ENCODE measurements at regions not wholly inside any gene's neighbourhood (a gene's known extent, or its start where the extent isn't known, plus 50 kb on each side); places are given as distances from the start of the nearest gene placed in this dataset.

- peaks cover 40% of the 10 kb centered on the region for H3K27me3 Mint-ChIP-seq
- ChIA-PET CTCF (interaction anchor here (0.5 kb wide), 1 partner anchor 97 kb away, joined by 4 read pairs; no protein-coding TSS in a partner anchor), POLR2A (no interaction called here)
- no peaks in the 10 kb centered on the region for H3K9me3 Mint-ChIP-seq
- H3K36me3 Mint-ChIP-seq (ENCODE audit: low read depth): no peaks in the 10 kb centered on the region
- H3K4me3 Mint-ChIP-seq: no peak overlapping the region
- no peak for DNase-seq
- H3K4me1 Mint-ChIP-seq: no peaks in the 10 kb centered on the region
- H3K27ac Mint-ChIP-seq: no peak overlapping the region
These were observed 95.2 kb upstream of the ANO1 start for GRCh38 chr11:69982690-69983570.

GRCh38 chr11:69983571-69983877 is 94.6 kb upstream of the ANO1 start:
- no peak for DNase-seq
- ChIA-PET CTCF (no interaction called here), POLR2A (no interaction called here)
- Mint-ChIP-seq H3K9me3 (no peaks in the 10 kb centered on the region), H3K27ac (no peak overlapping the region), H3K27me3 (peaks cover 46% of the 10 kb centered on the region), H3K4me3 (no peak overlapping the region), H3K36me3 (ENCODE audit: low read depth) (no peaks in the 10 kb centered on the region), H3K4me1 (no peaks in the 10 kb centered on the region)

- CTCF ChIA-PET: no interaction called here
- Mint-ChIP-seq H3K36me3 (ENCODE audit: low read depth) (no peaks in the 10 kb centered on the region), H3K9me3 (no peaks in the 10 kb centered on the region), H3K4me1 (no peaks in the 10 kb centered on the region), H3K27ac (no peak overlapping the region), H3K4me3 (no peak overlapping the region), H3K27me3 (peaks cover 50% of the 10 kb centered on the region)
- DNase-seq: no peak
- POLR2A ChIA-PET: no interaction called here
These were observed 94.1 kb upstream of the ANO1 start for GRCh38 chr11:69983897-69984438.

GRCh38 chr11:69984457-69985261 is 93.5 kb upstream of the ANO1 start:
- no peak for DNase-seq
- no peaks in the 10 kb centered on the region for H3K9me3 Mint-ChIP-seq
- H3K27ac Mint-ChIP-seq: no peak overlapping the region
- peaks cover 51% of the 10 kb centered on the region for H3K27me3 Mint-ChIP-seq
- no peak overlapping the region for H3K4me3 Mint-ChIP-seq
- no peaks in the 10 kb centered on the region for H3K4me1 Mint-ChIP-seq
- ChIA-PET POLR2A (no interaction called here), CTCF (no interaction called here)
- H3K36me3 Mint-ChIP-seq (ENCODE audit: low read depth): no peaks in the 10 kb centered on the region

GRCh38 chr11:69985331-69985640 is 92.8 kb upstream of the ANO1 start:
- CTCF ChIA-PET: no interaction called here
- Mint-ChIP-seq H3K27ac (no peak overlapping the region), H3K4me3 (no peak overlapping the region), H3K36me3 (ENCODE audit: low read depth) (no peaks in the 10 kb centered on the region), H3K27me3 (peaks cover 49% of the 10 kb centered on the region), H3K4me1 (no peaks in the 10 kb centered on the region), H3K9me3 (no peaks in the 10 kb centered on the region)
- DNase-seq: no peak
- POLR2A ChIA-PET: no interaction called here

GRCh38 chr11:69985641-69986439 is 92.3 kb upstream of the ANO1 start:
- H3K9me3 Mint-ChIP-seq: no peaks in the 10 kb centered on the region
- POLR2A ChIA-PET: no interaction called here
- H3K36me3 Mint-ChIP-seq (ENCODE audit: low read depth): no peaks in the 10 kb centered on the region
- no peak overlapping the region for H3K4me3 Mint-ChIP-seq
- DNase-seq: no peak
- CTCF ChIA-PET: no interaction called here
- peaks cover 52% of the 10 kb centered on the region for H3K27me3 Mint-ChIP-seq
- H3K4me1 Mint-ChIP-seq: no peaks in the 10 kb centered on the region
- no peak overlapping the region for H3K27ac Mint-ChIP-seq

- DNase-seq: no peak
- Mint-ChIP-seq H3K4me1 (no peaks in the 10 kb centered on the region), H3K4me3 (no peak overlapping the region), H3K36me3 (ENCODE audit: low read depth) (no peaks in the 10 kb centered on the region), H3K27ac (no peak overlapping the region), H3K27me3 (peaks cover 53% of the 10 kb centered on the region), H3K9me3 (no peaks in the 10 kb centered on the region)
- ChIA-PET CTCF (no interaction called here), POLR2A (no interaction called here)
These were observed 91.7 kb upstream of the ANO1 start for GRCh38 chr11:69986440-69986787.

- ChIA-PET CTCF (interaction anchor here (0.7 kb wide), 1 partner anchor 126 kb away, joined by 5 read pairs; no protein-coding TSS in a partner anchor), POLR2A (no interaction called here)
- no peak for DNase-seq
- peaks cover 53% of the 10 kb centered on the region for H3K27me3 Mint-ChIP-seq
- no peak overlapping the region for H3K4me3 Mint-ChIP-seq
- no peaks in the 10 kb centered on the region for H3K4me1 Mint-ChIP-seq
- no peaks in the 10 kb centered on the region for H3K9me3 Mint-ChIP-seq
- H3K27ac Mint-ChIP-seq: no peak overlapping the region
- H3K36me3 Mint-ChIP-seq (ENCODE audit: low read depth): no peaks in the 10 kb centered on the region
These were observed 91.3 kb upstream of the ANO1 start for GRCh38 chr11:69986830-69987229.

GRCh38 chr11:69992026-69992425 is 86.1 kb upstream of the ANO1 start:
- no peak for DNase-seq
- Mint-ChIP-seq H3K27ac (no peak overlapping the region), H3K4me3 (no peak overlapping the region), H3K36me3 (ENCODE audit: low read depth) (no peaks in the 10 kb centered on the region), H3K27me3 (peaks cover 22% of the 10 kb centered on the region), H3K4me1 (peaks cover 3% of the 10 kb centered on the region), H3K9me3 (peaks cover 3% of the 10 kb centered on the region)
- ChIA-PET CTCF (no interaction called here), POLR2A (no interaction called here)

GRCh38 chr11:69992943-69993694 is 85.0 kb upstream of the ANO1 start:
- Mint-ChIP-seq H3K27ac (no peak overlapping the region), H3K4me3 (no peak overlapping the region), H3K4me1 (peaks cover 3% of the 10 kb centered on the region), H3K27me3 (peaks cover 19% of the 10 kb centered on the region), H3K9me3 (peaks cover 3% of the 10 kb centered on the region), H3K36me3 (ENCODE audit: low read depth) (no peaks in the 10 kb centered on the region)
- CTCF ChIA-PET: no interaction called here
- DNase-seq: no peak
- POLR2A ChIA-PET: no interaction called here

GRCh38 chr11:69994810-69995209 is 83.3 kb upstream of the ANO1 start:
- peaks cover 9% of the 10 kb centered on the region for H3K27me3 Mint-ChIP-seq
- peaks cover 3% of the 10 kb centered on the region for H3K9me3 Mint-ChIP-seq
- no peak overlapping the region for H3K4me3 Mint-ChIP-seq
- peaks cover 3% of the 10 kb centered on the region for H3K4me1 Mint-ChIP-seq
- CTCF ChIA-PET: no interaction called here
- POLR2A ChIA-PET: no interaction called here
- H3K36me3 Mint-ChIP-seq (ENCODE audit: low read depth): no peaks in the 10 kb centered on the region
- DNase-seq: no peak
- H3K27ac Mint-ChIP-seq: no peak overlapping the region

- POLR2A ChIA-PET: no interaction called here
These were observed 82.4 kb upstream of the ANO1 start for GRCh38 chr11:69995697-69996096.

GRCh38 chr11:69996451-69996850 is 81.7 kb upstream of the ANO1 start:
- ChIA-PET POLR2A (no interaction called here), CTCF (no interaction called here)
- peaks cover 3% of the 10 kb centered on the region for H3K9me3 Mint-ChIP-seq
- H3K4me3 Mint-ChIP-seq: no peak overlapping the region
- H3K27ac Mint-ChIP-seq: no peak overlapping the region
- peaks cover 4% of the 10 kb centered on the region for H3K27me3 Mint-ChIP-seq
- no peak for DNase-seq
- no peaks in the 10 kb centered on the region for H3K36me3 Mint-ChIP-seq (ENCODE audit: low read depth)
- H3K4me1 Mint-ChIP-seq: peaks cover 12% of the 10 kb centered on the region

More at GRCh38 chr11:69995697-69996096, 82.4 kb upstream of the ANO1 start:
- no peak overlapping the region for H3K4me3 Mint-ChIP-seq
- H3K27ac Mint-ChIP-seq: no peak overlapping the region
- no peak for DNase-seq
- peaks cover 3% of the 10 kb centered on the region for H3K9me3 Mint-ChIP-seq
- no peaks in the 10 kb centered on the region for H3K36me3 Mint-ChIP-seq (ENCODE audit: low read depth)
- H3K27me3 Mint-ChIP-seq: peaks cover 7% of the 10 kb centered on the region
- peaks cover 10% of the 10 kb centered on the region for H3K4me1 Mint-ChIP-seq
- CTCF ChIA-PET: no interaction called here
